ENCODE measurements at regions not wholly inside any gene's neighbourhood (a gene's known extent, or its start where the extent isn't known, plus 50 kb on each side); places are given as distances from the start of the nearest gene placed in this dataset.

GRCh38 chr2:102942107-102942506 is 180.3 kb downstream of the TMEM182 start:
- no peak for TF ChIP-seq SMC3 (conservative IDR thresholded peaks at IDR 0.05; ENCODE audit: poor library complexity)
- no peak for TF ChIP-seq POLR2AphosphoS5 (IDR thresholded peaks at IDR 0.05)
- no peak for TF ChIP-seq CTCF (IDR thresholded peaks at IDR 0.05; ENCODE audit: poor library complexity, severe bottlenecking)
- TF ChIP-seq EZH2 (IDR thresholded peaks at IDR 0.05; ENCODE audit: borderline replicate concordance, insufficient read depth, low read length, poor library complexity, severe bottlenecking) = no peak
- no peak for TF ChIP-seq EP300 (conservative IDR thresholded peaks at IDR 0.05; ENCODE audit: poor library complexity, severe bottlenecking)
- no peak for TF ChIP-seq REST (IDR thresholded peaks at IDR 0.05; ENCODE audit: borderline replicate concordance)
- TF ChIP-seq RAD21 (conservative IDR thresholded peaks at IDR 0.05) = no peak
- TF ChIP-seq MXI1 (conservative IDR thresholded peaks at IDR 0.05; ENCODE audit: poor library complexity, severe bottlenecking) = no peak
- TF ChIP-seq TAF1 (IDR thresholded peaks at IDR 0.05; ENCODE audit: low read depth) = no peak

All from neural cell (in vitro differentiated cells).